Rectal smooth muscle tissue (tissue), 1 donor: ENCODE measurements at regions not wholly inside any gene's neighbourhood (a gene's known extent, or its start where the extent isn't known, plus 50 kb on each side); places are given as distances from the start of the nearest gene placed in this dataset.

Experiments used
- H3K27ac ChIP-seq: one replicate; pipeline ENCODE4 v1.7.0; 2013; ENCODE audit warnings: low read depth, low read length, inconsistent platforms
- H3K27me3 ChIP-seq: one replicate; pipeline ENCODE4 v1.7.0; 2013; ENCODE audit warnings: low read length; ENCODE audit not compliant: control insufficient read depth, insufficient read depth
- H3K36me3 ChIP-seq: one replicate; pipeline ENCODE4 v1.7.0; 2013; ENCODE audit warnings: low read length; ENCODE audit not compliant: control insufficient read depth, insufficient read depth
- H3K4me1 ChIP-seq: one replicate; pipeline ENCODE4 v1.7.0; 2013; ENCODE audit warnings: low read length; ENCODE audit not compliant: control insufficient read depth, insufficient read depth
- H3K4me3 ChIP-seq: one replicate; pipeline ENCODE4 v1.7.0; 2013; ENCODE audit warnings: low read length
- H3K9ac ChIP-seq: one replicate; pipeline ENCODE4 v1.7.0; 2013; ENCODE audit warnings: low read length

DNA sequence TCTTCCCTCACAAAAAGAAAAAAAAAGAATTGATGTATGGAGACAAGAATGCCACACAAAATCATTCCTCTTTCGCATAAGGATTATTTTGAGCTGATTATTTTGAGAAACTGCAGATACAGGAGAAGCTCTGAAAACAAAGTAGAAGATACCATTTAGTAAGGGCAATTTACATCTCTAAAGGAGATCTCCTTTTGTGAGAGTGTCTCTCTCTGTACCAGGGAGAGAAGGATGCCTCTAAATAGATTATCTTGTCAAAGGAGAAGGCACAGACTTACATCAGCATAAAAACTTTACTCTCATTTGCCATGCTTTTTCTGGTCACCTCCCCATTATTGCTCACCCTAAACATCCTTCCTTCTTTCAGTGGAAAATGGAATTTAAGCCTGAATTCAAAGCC lies 747.9 kb upstream of the COBL start:
- Histone ChIP-seq H3K27ac (no peak overlapping the region), H3K4me3 (no peak overlapping the region), H3K27me3 (no peaks in the 10 kb centered on the region)

GRCh38 chr7:52061666-52062065 lies 745.1 kb upstream of the COBL start:
- Histone ChIP-seq H3K27me3 (no peaks in the 10 kb centered on the region), H3K36me3 (no peaks in the 10 kb centered on the region), H3K4me3 (no peak overlapping the region), H3K4me1 (no peaks in the 10 kb centered on the region), H3K27ac (no peak overlapping the region), H3K9ac (no peak overlapping the region)

More for the DNA sequence above, 747.9 kb upstream of the COBL start:
- Histone ChIP-seq H3K9ac (no peak overlapping the region), H3K4me1 (no peaks in the 10 kb centered on the region), H3K36me3 (no peaks in the 10 kb centered on the region)

GRCh38 chr7:52053525-52053924 lies 736.9 kb upstream of the COBL start:
- Histone ChIP-seq H3K9ac (no peak overlapping the region), H3K4me1 (no peaks in the 10 kb centered on the region), H3K27ac (no peak overlapping the region), H3K27me3 (no peaks in the 10 kb centered on the region), H3K4me3 (no peak overlapping the region), H3K36me3 (no peaks in the 10 kb centered on the region)

DNA sequence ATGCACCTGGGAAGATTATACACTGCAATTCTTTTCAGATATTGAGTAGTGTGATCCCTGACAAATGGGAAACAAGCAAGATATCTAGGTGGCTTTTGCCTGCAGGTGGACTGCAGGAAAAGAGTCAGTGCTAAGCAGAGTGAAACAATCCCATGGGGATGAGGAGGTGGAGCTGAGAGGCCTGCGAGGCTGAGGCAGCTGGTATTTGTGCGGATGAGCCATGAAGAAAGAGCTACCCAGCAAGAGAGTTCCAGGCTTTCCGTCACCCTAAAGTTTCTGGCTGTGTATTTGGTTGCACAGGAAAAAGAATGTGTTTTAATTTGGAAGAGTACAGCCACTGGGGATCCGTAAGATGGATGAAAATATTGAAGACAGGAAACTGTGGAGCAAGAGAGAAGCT lies 714.1 kb upstream of the COBL start:
- no peak overlapping the region for H3K9ac ChIP-seq
- no peak overlapping the region for H3K4me3 ChIP-seq
- no peak overlapping the region for H3K27ac ChIP-seq
- H3K36me3 ChIP-seq: no peaks in the 10 kb centered on the region
- no peaks in the 10 kb centered on the region for H3K4me1 ChIP-seq
- no peaks in the 10 kb centered on the region for H3K27me3 ChIP-seq

- Histone ChIP-seq H3K27ac (no peak overlapping the region), H3K4me3 (no peak overlapping the region), H3K4me1 (no peaks in the 10 kb centered on the region), H3K9ac (no peak overlapping the region), H3K27me3 (no peaks in the 10 kb centered on the region), H3K36me3 (no peaks in the 10 kb centered on the region)
Observed at GRCh38 chr7:52026140-52026539, 709.5 kb upstream of the COBL start.

DNA sequence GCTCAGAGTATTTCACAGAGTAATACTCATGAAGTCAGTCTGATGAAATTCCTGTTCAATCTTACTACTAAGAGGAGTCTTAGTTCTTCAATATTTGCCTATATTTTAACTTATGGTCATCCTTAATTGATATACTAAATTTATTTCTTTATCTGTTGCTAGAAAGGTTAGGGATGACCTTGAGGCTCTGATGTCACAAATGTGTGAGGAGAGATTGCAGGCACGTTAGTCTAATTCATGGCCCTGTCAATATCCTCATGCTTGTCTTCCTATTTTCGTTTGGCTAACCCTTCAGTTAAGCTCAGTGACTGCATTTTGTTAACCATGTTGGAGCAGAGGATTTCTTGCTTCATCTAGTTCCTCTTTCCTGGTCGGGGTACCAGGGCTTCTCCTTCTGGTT lies 704.7 kb upstream of the COBL start:
- Histone ChIP-seq H3K27me3 (no peaks in the 10 kb centered on the region), H3K4me3 (no peak overlapping the region), H3K9ac (no peak overlapping the region), H3K4me1 (no peaks in the 10 kb centered on the region), H3K27ac (no peak overlapping the region), H3K36me3 (no peaks in the 10 kb centered on the region)

DNA sequence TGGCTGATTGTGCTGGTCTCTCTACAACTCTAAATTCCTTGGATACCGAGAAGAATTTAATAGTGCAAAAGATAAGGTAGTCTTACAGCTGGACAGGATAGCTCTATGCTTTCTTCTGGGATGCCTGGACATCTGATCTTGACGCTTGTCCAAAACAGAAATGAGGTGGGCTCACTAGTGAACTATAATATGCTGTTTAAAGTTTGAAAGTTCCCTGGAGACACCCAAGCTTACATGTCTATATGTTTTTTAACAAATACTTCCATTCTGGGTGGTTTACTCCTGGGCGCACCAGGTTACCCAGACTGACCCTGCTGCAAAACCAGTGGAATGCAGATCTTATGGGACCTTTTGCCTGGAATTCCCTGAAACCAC lies 702.1 kb upstream of the COBL start:
- no peaks in the 10 kb centered on the region for H3K4me1 ChIP-seq
- no peak overlapping the region for H3K27ac ChIP-seq
- H3K4me3 ChIP-seq: no peak overlapping the region
- no peak overlapping the region for H3K9ac ChIP-seq
- no peaks in the 10 kb centered on the region for H3K27me3 ChIP-seq
- no peaks in the 10 kb centered on the region for H3K36me3 ChIP-seq

DNA sequence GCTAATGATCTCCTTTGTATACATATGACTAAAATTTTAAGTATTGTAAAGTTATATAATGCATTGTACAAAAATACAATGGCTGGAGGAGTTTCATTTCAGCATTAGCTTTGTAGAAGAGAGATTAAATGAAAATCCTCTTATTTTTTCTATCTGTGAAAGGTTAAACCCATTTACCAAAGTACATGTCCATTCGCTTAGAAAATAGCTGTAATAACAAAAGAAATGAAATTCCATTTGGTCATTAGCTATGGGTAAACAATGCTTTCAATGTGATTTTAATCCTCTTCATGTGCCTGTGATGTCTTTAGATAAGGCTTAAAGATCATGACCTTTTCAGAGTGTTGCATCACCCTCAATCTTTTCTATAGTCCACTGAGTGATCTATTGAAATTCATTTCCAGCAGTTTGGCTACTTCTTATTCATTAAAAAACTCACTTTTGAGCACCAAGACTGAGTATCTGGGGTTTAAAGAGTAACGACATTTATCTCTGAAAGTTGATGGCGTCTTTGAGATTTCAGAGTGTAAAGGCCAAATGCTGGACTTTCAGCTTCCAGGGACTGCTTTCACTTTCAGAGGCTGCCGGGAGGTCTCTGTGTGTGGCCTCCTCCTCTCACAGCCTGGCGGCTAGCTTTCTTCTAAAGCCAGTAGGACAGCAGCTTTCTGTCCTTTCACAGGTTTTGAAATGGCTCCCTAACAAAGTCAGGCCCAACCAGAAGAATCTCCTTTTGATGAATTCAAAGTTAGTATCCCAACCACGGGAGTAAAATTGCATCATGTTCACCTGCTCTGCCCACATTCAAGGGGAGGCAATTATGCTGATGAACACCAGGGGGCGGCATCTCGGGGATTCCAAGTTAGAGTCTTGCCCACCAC lies 701.4 kb upstream of the COBL start:
- H3K36me3 ChIP-seq: no peaks in the 10 kb centered on the region
- no peak overlapping the region for H3K9ac ChIP-seq
- H3K27me3 ChIP-seq: no peaks in the 10 kb centered on the region
- no peaks in the 10 kb centered on the region for H3K4me1 ChIP-seq
- H3K4me3 ChIP-seq: no peak overlapping the region
- no peak overlapping the region for H3K27ac ChIP-seq

DNA sequence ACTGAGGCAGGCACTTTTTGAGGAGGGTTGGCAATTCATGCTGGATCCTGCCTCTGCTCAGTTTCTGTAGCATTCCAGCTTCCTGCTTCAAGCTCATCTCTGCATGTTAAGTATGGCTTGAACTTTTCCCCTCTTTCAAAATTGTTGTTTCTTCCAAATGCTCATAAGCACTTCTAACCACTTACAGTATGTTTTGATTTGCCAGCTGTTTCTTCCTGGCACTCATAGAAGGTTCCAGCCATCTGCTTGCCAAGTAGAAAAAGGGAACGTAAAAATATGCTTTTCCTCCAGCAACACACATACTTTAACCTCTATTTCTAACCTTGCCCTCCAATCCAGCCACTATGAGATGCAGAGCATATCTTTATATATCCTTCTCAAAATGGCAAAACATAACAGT lies 692.6 kb upstream of the COBL start:
- no peaks in the 10 kb centered on the region for H3K4me1 ChIP-seq
- no peaks in the 10 kb centered on the region for H3K27me3 ChIP-seq
- no peak overlapping the region for H3K27ac ChIP-seq
- H3K9ac ChIP-seq: no peak overlapping the region
- no peaks in the 10 kb centered on the region for H3K36me3 ChIP-seq
- no peak overlapping the region for H3K4me3 ChIP-seq

- Histone ChIP-seq H3K27ac (no peak overlapping the region), H3K4me1 (no peaks in the 10 kb centered on the region), H3K9ac (no peak overlapping the region), H3K4me3 (no peak overlapping the region), H3K27me3 (no peaks in the 10 kb centered on the region), H3K36me3 (no peaks in the 10 kb centered on the region)
Observed at GRCh38 chr7:52006674-52007073, 690.1 kb upstream of the COBL start.

DNA sequence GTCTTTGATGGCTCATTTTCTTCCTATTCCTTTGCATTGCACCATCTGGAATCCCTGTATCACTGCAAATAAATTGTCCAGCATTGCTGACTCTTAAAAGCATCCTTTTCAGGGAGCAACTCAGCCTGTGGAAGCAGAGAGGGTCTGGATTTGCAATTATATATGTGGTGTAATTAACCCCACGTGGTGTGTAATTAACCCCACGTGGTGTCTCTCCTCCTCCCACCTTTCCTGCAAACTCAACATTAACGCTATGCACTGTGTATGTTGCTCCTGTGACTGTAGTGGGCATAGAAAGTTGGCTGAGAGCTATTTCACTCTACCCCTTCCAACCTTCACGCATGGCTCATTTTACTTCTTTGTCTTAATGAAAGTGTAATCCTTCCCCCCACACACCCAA lies 689.0 kb upstream of the COBL start:
- Histone ChIP-seq H3K4me1 (no peaks in the 10 kb centered on the region), H3K27me3 (no peaks in the 10 kb centered on the region), H3K27ac (no peak overlapping the region), H3K36me3 (no peaks in the 10 kb centered on the region), H3K4me3 (no peak overlapping the region), H3K9ac (no peak overlapping the region)

DNA sequence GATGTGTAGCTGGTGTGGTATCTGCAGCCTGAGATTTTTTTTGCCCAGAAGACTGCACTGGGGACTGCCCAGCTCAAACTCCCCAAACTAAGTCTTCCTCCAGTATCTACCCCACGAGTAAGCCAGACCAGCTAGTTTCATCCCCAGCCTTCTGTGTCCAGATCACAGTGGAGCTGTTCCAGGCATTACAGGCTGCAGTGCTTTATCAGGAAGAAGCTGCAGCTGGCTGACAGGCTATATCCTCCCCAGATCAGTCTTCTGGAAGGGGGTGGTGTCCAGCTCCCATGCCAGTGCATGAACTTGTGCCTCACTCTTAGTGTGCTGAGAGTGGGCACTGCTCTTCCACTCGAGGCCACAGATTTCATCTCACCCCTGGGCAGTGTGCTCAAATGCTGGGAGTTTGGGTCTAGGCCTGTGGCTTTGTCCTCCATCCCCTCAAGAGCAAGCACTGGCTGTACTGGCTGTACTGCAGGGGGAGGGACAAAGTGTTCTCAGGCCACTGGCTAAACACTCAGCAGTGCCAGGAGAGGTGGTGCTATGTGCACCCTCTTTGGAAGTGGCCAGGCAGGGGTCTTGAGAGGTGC lies 679.1 kb upstream of the COBL start:
- Histone ChIP-seq H3K27ac (no peak overlapping the region), H3K4me3 (no peak overlapping the region), H3K4me1 (no peaks in the 10 kb centered on the region), H3K36me3 (no peaks in the 10 kb centered on the region), H3K27me3 (no peaks in the 10 kb centered on the region), H3K9ac (no peak overlapping the region)

DNA sequence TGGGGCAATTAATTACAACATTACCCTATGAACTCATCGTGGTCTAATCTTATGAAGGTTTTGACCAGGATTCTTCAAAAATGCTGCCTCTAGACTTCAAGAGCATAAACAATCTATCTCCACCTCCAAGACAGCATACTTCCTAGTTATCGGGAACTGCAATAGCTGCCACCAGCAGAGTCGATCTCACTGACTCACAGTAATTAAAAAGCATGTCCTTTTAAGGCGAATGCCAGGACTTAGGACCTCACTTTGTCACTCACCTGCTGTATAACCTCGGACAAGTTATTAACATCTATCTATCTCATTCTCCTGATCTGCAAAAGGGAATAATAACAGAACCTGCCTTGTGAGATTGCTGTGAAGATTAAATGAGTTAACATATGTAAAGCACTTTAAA lies 666.0 kb upstream of the COBL start:
- Histone ChIP-seq H3K9ac (no peak overlapping the region), H3K27me3 (no peaks in the 10 kb centered on the region), H3K27ac (no peak overlapping the region)

More for the DNA sequence above, 666.0 kb upstream of the COBL start:
- H3K4me1 ChIP-seq: no peaks in the 10 kb centered on the region
- no peak overlapping the region for H3K4me3 ChIP-seq
- no peaks in the 10 kb centered on the region for H3K36me3 ChIP-seq
